ENCODE measurements at regions not wholly inside any gene's neighbourhood (a gene's known extent, or its start where the extent isn't known, plus 50 kb on each side); places are given as distances from the start of the nearest gene placed in this dataset.
"Not testable (repeated sequence)": the region's sequence is repeated elsewhere in the genome, so short reads cannot be mapped to it uniquely, and the experiment has no call there.

GRCh38 chr5:57429513-57430120 lies 53.0 kb downstream of the ACTBL2 start:
- peak; percentile 25 for DNase-seq

- DNase-seq: not testable (repeated sequence)
These were observed 53.6 kb downstream of the ACTBL2 start for GRCh38 chr5:57429021-57429420.

- no peak for DNase-seq
These were observed 59.6 kb downstream of the ACTBL2 start for GRCh38 chr5:57422993-57423392.

GRCh38 chr5:57422341-57422740 lies 60.3 kb downstream of the ACTBL2 start:
- DNase-seq: no peak

GRCh38 chr5:57420801-57421200 lies 61.8 kb downstream of the ACTBL2 start:
- no peak for DNase-seq

GRCh38 chr5:57417971-57418370 lies 64.6 kb downstream of the ACTBL2 start:
- no peak for DNase-seq

- DNase-seq: no peak
These were observed 65.3 kb downstream of the ACTBL2 start for GRCh38 chr5:57417320-57417719.

- no peak for DNase-seq
These were observed 66.2 kb downstream of the ACTBL2 start for GRCh38 chr5:57416278-57416994.

GRCh38 chr5:57414857-57415256 lies 67.8 kb downstream of the ACTBL2 start:
- DNase-seq: no peak

- DNase-seq: no peak
These were observed 68.4 kb downstream of the ACTBL2 start for GRCh38 chr5:57414191-57414590.

- DNase-seq: no peak
These were observed 69.5 kb downstream of the ACTBL2 start for GRCh38 chr5:57413145-57413544.

- no peak for DNase-seq
These were observed 69.9 kb downstream of the ACTBL2 start for GRCh38 chr5:57412680-57413079.

- DNase-seq: no peak
These were observed 70.6 kb downstream of the ACTBL2 start for GRCh38 chr5:57411982-57412381.

- DNase-seq: no peak
These were observed 72.0 kb downstream of the ACTBL2 start for GRCh38 chr5:57410374-57411320.

- no peak for DNase-seq
These were observed 73.9 kb downstream of the ACTBL2 start for GRCh38 chr5:57408714-57409113.

GRCh38 chr5:57408285-57408684 lies 74.3 kb downstream of the ACTBL2 start:
- no peak for DNase-seq

- DNase-seq: peak; percentile 53
These were observed 75.2 kb downstream of the ACTBL2 start for GRCh38 chr5:57407391-57407790.

GRCh38 chr5:57406641-57407040 lies 76.0 kb downstream of the ACTBL2 start:
- no peak for DNase-seq

- no peak for DNase-seq
These were observed 76.6 kb downstream of the ACTBL2 start for GRCh38 chr5:57405984-57406383.

GRCh38 chr5:57402761-57403160 lies 79.8 kb downstream of the ACTBL2 start:
- no peak for DNase-seq

- DNase-seq: no peak
These were observed 80.3 kb downstream of the ACTBL2 start for GRCh38 chr5:57402348-57402747.

- no peak for DNase-seq
These were observed 84.1 kb downstream of the ACTBL2 start for GRCh38 chr5:57398413-57399093.

GRCh38 chr5:57396701-57397100 lies 85.9 kb downstream of the ACTBL2 start:
- DNase-seq: no peak
